CD14-positive monocyte (primary cell): ENCODE measurements at regions not wholly inside any gene's neighbourhood (a gene's known extent, or its start where the extent isn't known, plus 50 kb on each side); places are given as distances from the start of the nearest gene placed in this dataset.

ENCODE experiments used
- DNase-seq, 3 donors: peaks; one replicate each; pipeline ENCODE4 v3.0.0-alpha.2; 2011 to 2022
- H2AFZ ChIP-seq: 2 replicates; pipeline ENCODE4 v1.6.0; 2012; ENCODE audit warnings: mild to moderate bottlenecking, low read depth, low read length, inconsistent platforms; ENCODE audit not compliant: insufficient read depth, poor library complexity, severe bottlenecking
- H3K27ac ChIP-seq, 2 donors: 1 replicate in 1 of 2; 2 replicates in 1 of 2; pipeline ENCODE4 v1.5.1; 2012 to 2013; ENCODE audit warnings: low read length in 2 of 2, control low read depth in 1 of 2, inconsistent platforms in 1 of 2, low read depth in 1 of 2, mild to moderate bottlenecking in 1 of 2
- H3K27me3 ChIP-seq, 2 donors: one replicate each; pipeline versions ENCODE4 v1.6.0 to v1.6.1; 2011 to 2013; ENCODE audit warnings: low read length in 2 of 2; ENCODE audit not compliant: control insufficient read depth in 2 of 2, insufficient read depth in 2 of 2
- H3K36me3 ChIP-seq, 2 donors: replicated peaks in 1 of 2; 1 replicate in 1 of 2; 2 replicates in 1 of 2; pipeline versions ENCODE4 v1.5.1 to v1.6.1; 2012 to 2013; ENCODE audit warnings: low read length in 2 of 2, control low read depth in 1 of 2, inconsistent platforms in 1 of 2, mild to moderate bottlenecking in 1 of 2; ENCODE audit not compliant: insufficient read depth in 2 of 2, control insufficient read depth in 1 of 2
- H3K4me1 ChIP-seq, 2 donors: 1 replicate in 1 of 2; 2 replicates in 1 of 2; pipeline versions ENCODE4 v1.5.1 to v1.6.1; 2012 to 2013; ENCODE audit warnings: low read length in 2 of 2, control low read depth in 1 of 2, inconsistent platforms in 1 of 2, mild to moderate bottlenecking in 1 of 2, moderate library complexity in 1 of 2; ENCODE audit not compliant: insufficient read depth in 2 of 2, control insufficient read depth in 1 of 2
- H3K4me2 ChIP-seq: replicated peaks from 2 replicates; pipeline ENCODE3; 2012; ENCODE audit warnings: low read length, moderate library complexity, mild to moderate bottlenecking; ENCODE audit not compliant: poor library complexity, severe bottlenecking; ENCODE audit errors: extremely low read depth
- H3K4me3 ChIP-seq, 3 experiments: fragments of 200-600 bp in 1 of 3; sonication (generic) in 1 of 3; replicated peaks in 1 of 3; 1 replicate in 2 of 3; 2 replicates in 1 of 3; pipeline ENCODE4 v1.5.1; 2011 to 2013; ENCODE audit warnings: low read length in 3 of 3, mild to moderate bottlenecking in 3 of 3, control low read depth in 2 of 3, low read depth in 2 of 3, inconsistent platforms in 1 of 3, moderate library complexity in 1 of 3
- H3K79me2 ChIP-seq: 2 replicates; pipeline ENCODE4 v1.6.0; 2012; ENCODE audit warnings: mild to moderate bottlenecking, control low read depth, inconsistent platforms, low read length, moderate library complexity; ENCODE audit not compliant: insufficient read depth
- H3K9ac ChIP-seq: 2 replicates; pipeline ENCODE4 v1.6.0; 2017; ENCODE audit warnings: low read length, mild to moderate bottlenecking; ENCODE audit not compliant: insufficient read depth, poor library complexity, severe bottlenecking
- H3K9me3 ChIP-seq, 2 donors: replicated peaks in 1 of 2; 1 replicate in 1 of 2; 2 replicates in 1 of 2; pipeline versions ENCODE4 v1.5.1 to v1.6.1; 2012 to 2013; ENCODE audit warnings: low read length in 2 of 2, control low read depth in 1 of 2; ENCODE audit not compliant: control insufficient read depth in 1 of 2, insufficient read depth in 1 of 2
- H4K20me1 ChIP-seq: 2 replicates; pipeline ENCODE4 v1.6.0; 2012; ENCODE audit warnings: mild to moderate bottlenecking, low read length, control low read depth, moderate library complexity; ENCODE audit not compliant: insufficient read depth
- H3K27ac Mint-ChIP-seq, 7 donors: one replicate each; pipeline ENCODE4 v1.8.0; 2020; ENCODE audit warnings: mild to moderate bottlenecking in 7 of 7, mixed read lengths in 7 of 7, moderate library complexity in 6 of 7, inconsistent platforms in 2 of 7
- H3K27me3 Mint-ChIP-seq, 3 donors: one replicate each; pipeline ENCODE4 v1.8.0; 2021 to 2022; ENCODE audit warnings: low read depth in 3 of 3, mild to moderate bottlenecking in 3 of 3, mixed read lengths in 3 of 3, moderate library complexity in 3 of 3, inconsistent platforms in 1 of 3
- H3K36me3 Mint-ChIP-seq, 2 donors: one replicate each; pipeline ENCODE4 v1.8.0; 2020; ENCODE audit warnings: mixed read lengths in 2 of 2, inconsistent platforms in 1 of 2, mild to moderate bottlenecking in 1 of 2
- H3K4me1 Mint-ChIP-seq: one replicate; pipeline ENCODE4 v1.8.0; 2020; ENCODE audit warnings: mild to moderate bottlenecking, mixed read lengths
- H3K4me3 Mint-ChIP-seq, 2 donors: one replicate each; pipeline ENCODE4 v1.8.0; 2020; ENCODE audit warnings: mild to moderate bottlenecking in 2 of 2, mixed read lengths in 2 of 2, moderate library complexity in 1 of 2
- H3K9me3 Mint-ChIP-seq, 7 donors: one replicate each; pipeline ENCODE4 v1.8.0; 2020 to 2022; ENCODE audit warnings: mixed read lengths in 7 of 7, mild to moderate bottlenecking in 6 of 7, moderate library complexity in 6 of 7, inconsistent platforms in 2 of 7
- WGBS: methylation state at CpG from one replicate; pipeline ENCODE4 v1.1.5; 2013; ENCODE audit warnings: missing lambda C conversion rate; ENCODE audit not compliant: insufficient coverage; 5-methylcytosine and 5-hydroxymethylcytosine counted together
- intact Hi-C, 2 donors: fragments of 100-400 bp; cut with micrococcal nuclease; formaldehyde crosslinking; loops; one replicate each; pipeline versions ENCODE4 v1.15.0 to v1.15.1; 2023
- TF ChIP-seq, protein P1 (sequence below): fragments of 200-600 bp; IDR thresholded peaks from one replicate; pipeline ENCODE4 v1.8.0; 2022; ENCODE audit warnings: antibody characterized with exemption, mild to moderate bottlenecking

DNA sequence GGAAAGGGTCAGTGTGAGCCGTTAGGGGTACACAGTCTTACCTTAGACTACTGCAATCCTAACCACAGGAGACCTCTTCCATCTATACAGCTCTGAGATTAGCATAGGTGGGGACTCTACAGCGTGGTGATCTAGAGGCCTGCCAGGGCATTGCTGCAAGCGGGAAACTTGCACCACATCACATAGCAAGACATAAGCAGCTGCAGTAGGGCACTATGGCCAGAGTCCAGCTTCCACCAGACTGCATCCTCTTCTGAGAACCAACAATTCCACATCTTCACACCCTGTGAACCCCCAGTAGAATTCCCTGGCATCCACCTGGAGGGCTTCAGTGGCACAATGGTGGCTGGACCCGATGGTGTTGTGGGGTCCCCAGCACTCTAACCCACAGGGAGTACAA, 1564.3 kb upstream of the PRR20A start:
- Histone ChIP-seq H4K20me1 (no peaks in the 10 kb centered on the region), H3K4me1 (no peaks in the 10 kb centered on the region), H2AFZ (no peak overlapping the region), H3K9ac (no peak overlapping the region), H3K9me3 (peaks cover 0 to 5% of the 10 kb centered on the region in 2 donors), H3K4me3 (no peak overlapping the region), H3K27me3 (no peaks in the 10 kb centered on the region), H3K79me2 (no peaks in the 10 kb centered on the region), H3K36me3 (no peaks in the 10 kb centered on the region), H3K27ac (no peak overlapping the region), H3K4me2 (no peak overlapping the region)
- Mint-ChIP-seq H3K27me3 (no peaks in the 10 kb centered on the region), H3K4me3 (no peak overlapping the region), H3K9me3 (peaks cover 0 to 16% (median 1%) of the 10 kb centered on the region in 7 donors), H3K4me1 (no peaks in the 10 kb centered on the region), H3K36me3 (no peaks in the 10 kb centered on the region), H3K27ac (no peak overlapping the region)
- TF ChIP-seq, protein P1, sequence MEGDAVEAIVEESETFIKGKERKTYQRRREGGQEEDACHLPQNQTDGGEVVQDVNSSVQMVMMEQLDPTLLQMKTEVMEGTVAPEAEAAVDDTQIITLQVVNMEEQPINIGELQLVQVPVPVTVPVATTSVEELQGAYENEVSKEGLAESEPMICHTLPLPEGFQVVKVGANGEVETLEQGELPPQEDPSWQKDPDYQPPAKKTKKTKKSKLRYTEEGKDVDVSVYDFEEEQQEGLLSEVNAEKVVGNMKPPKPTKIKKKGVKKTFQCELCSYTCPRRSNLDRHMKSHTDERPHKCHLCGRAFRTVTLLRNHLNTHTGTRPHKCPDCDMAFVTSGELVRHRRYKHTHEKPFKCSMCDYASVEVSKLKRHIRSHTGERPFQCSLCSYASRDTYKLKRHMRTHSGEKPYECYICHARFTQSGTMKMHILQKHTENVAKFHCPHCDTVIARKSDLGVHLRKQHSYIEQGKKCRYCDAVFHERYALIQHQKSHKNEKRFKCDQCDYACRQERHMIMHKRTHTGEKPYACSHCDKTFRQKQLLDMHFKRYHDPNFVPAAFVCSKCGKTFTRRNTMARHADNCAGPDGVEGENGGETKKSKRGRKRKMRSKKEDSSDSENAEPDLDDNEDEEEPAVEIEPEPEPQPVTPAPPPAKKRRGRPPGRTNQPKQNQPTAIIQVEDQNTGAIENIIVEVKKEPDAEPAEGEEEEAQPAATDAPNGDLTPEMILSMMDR = no peak
- intact Hi-C loops = no loop called here
- no peak for DNase-seq
- 86% methylated on average over 3 of the region's 4 CpGs for WGBS

DNA sequence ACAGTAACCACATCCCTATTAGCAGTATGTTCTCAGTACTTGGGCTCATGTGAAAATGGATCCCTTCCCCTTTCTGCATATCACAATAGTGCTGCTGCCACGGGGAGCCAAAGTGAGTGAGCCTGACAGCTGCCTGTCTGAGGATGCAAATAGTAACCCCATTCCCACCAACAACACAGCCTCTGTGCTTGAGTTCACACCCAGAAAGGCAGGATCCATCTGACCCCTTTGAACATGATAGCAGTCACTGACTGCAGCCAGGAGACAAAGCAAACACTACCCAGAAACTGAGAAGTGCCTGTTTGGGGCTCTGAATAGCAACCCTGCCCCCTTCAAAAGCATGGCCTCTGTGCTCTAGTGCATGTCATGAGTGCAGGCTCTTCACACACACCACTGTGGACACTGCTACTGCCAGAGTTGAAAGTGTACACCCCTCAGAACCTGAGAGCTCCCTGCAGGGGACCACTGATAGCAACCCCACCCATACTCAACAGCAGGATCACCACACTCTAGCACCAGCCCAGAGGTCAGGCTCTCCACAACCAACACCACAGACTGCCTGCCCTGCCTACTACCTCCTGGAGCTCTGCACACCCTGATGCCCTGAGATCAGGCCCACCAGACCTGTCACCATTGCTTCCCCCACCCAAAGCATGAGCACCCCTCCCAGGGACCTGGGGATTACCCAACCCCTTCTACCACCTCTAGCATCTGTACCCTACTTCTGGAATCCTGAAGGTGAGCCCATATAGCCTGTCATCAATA, 1563.5 kb upstream of the PRR20A start:
- TF ChIP-seq, protein P1 = no peak
- Mint-ChIP-seq H3K4me1 (no peaks in the 10 kb centered on the region), H3K27me3 (no peaks in the 10 kb centered on the region), H3K9me3 (peaks cover 0 to 19% (median 3%) of the 10 kb centered on the region in 7 donors), H3K4me3 (no peak overlapping the region), H3K27ac (no peak overlapping the region), H3K36me3 (no peaks in the 10 kb centered on the region)
- intact Hi-C loops = no loop called here
- Histone ChIP-seq H3K9ac (no peak overlapping the region), H3K27ac (no peak overlapping the region), H3K4me2 (no peak overlapping the region), H3K27me3 (no peaks in the 10 kb centered on the region), H3K4me3 (no peak overlapping the region), H2AFZ (no peak overlapping the region), H3K4me1 (no peaks in the 10 kb centered on the region), H3K79me2 (no peaks in the 10 kb centered on the region), H4K20me1 (no peaks in the 10 kb centered on the region), H3K36me3 (no peaks in the 10 kb centered on the region), H3K9me3 (peaks cover 0 to 5% of the 10 kb centered on the region in 2 donors)
- DNase-seq = no peak
- WGBS = no CpG with 5 or more reads among the region's 1 CpG
